D721Med (cell line): ENCODE measurements at regions not wholly inside any gene's neighbourhood (a gene's known extent, or its start where the extent isn't known, plus 50 kb on each side); places are given as distances from the start of the nearest gene placed in this dataset.
"Not testable (repeated sequence)": the region's sequence is repeated elsewhere in the genome, so short reads cannot be mapped to it uniquely, and the experiment has no call there.

Source experiments
- DNase-seq: peaks from one replicate; pipeline ENCODE4 v3.0.0; 2011; ENCODE audit warnings: low spot score; ENCODE audit not compliant: insufficient read length
- FAIRE-seq: peaks from 2 replicates; lab custom pipeline; 2011; peaks lifted over from hg19 to GRCh38; lab: Jason Lieb, UNC
- TF ChIP-seq, protein P1 (sequence below): IDR thresholded peaks from 2 replicates; pipeline ENCODE4 v1.5.1; 2012; ENCODE audit warnings: mild to moderate bottlenecking, control low read depth; ENCODE audit not compliant: insufficient read depth; ENCODE audit errors: missing control alignments

DNA sequence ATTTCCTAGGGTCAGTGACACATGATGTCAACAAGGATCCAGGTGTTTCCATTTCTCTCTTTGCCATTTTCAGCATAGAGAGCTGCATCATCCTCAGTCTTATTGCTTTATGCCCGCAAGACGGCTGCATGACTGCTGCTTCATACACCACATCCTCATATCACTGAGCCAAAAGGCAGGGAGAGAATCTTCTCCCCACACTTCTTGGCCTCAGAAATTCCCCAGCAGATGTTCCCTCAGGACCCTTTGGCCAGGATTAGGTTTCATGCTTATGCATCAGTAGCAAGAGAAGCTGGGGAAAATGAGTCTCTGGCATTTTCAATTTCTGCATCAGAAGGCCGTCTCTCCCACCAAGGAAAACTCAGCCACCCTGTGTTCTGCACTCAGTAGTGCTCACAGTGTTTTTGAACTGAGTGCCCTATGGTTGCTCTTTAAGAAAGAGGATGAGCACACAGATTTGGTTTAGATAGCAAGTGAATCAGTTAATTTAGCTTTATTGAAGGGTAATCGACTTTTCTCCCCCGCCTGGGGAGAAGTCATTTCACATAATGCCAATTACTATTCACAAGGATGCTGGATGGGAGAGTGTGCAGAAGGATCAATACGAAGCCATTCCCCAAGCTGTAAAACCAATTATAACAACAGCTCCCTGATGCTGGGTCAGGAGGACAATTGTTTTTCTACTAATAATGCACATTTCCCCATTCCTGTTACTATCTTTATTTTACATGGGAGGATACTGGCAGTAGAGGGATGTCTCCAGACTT, 360.2 kb downstream of the HHIPL2 start:
- TF ChIP-seq, protein P1, sequence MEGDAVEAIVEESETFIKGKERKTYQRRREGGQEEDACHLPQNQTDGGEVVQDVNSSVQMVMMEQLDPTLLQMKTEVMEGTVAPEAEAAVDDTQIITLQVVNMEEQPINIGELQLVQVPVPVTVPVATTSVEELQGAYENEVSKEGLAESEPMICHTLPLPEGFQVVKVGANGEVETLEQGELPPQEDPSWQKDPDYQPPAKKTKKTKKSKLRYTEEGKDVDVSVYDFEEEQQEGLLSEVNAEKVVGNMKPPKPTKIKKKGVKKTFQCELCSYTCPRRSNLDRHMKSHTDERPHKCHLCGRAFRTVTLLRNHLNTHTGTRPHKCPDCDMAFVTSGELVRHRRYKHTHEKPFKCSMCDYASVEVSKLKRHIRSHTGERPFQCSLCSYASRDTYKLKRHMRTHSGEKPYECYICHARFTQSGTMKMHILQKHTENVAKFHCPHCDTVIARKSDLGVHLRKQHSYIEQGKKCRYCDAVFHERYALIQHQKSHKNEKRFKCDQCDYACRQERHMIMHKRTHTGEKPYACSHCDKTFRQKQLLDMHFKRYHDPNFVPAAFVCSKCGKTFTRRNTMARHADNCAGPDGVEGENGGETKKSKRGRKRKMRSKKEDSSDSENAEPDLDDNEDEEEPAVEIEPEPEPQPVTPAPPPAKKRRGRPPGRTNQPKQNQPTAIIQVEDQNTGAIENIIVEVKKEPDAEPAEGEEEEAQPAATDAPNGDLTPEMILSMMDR = no peak
- FAIRE-seq (no peak), DNase-seq (no peak)

DNA sequence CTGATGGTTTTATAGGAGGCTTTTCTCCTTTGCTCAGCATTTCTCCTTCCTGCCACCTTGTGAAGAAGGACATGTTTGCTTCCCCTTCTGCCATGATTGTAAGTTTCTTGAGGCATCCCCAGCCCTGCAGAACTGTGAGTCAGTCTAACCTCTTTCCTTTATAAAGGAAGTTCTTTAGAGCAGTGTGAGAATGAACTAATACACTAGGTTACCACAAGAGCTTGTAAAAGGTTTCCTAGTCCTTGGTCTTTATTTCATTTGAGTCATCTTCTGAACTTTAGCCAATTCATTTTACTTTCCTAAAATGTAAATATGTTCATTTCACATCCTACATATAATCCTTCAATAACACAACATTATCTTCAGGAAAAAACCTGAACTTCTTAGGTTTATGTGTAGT, 365.3 kb downstream of the HHIPL2 start:
- no peak for DNase-seq
- no peak for FAIRE-seq
- TF ChIP-seq, protein P1 = no peak

DNA sequence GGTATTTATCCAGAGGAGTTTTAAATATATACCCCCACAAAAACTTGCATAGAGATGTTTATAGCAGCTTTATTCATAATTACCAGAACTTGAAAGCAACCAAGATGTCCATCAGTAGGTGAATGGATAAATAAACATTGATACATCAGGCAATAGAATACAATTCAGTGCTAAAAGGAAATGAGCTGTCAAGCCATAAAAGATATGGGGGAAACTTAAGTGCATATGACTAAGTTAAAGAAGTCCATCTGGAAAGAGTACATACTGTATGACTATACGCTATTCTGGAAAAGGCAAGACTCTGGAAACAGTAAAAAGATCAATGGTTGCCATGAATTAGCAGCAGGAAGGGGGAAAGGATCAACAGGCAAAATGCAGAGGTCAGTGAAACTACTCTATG, 366.7 kb downstream of the HHIPL2 start:
- no peak for DNase-seq
- TF ChIP-seq, protein P1 = no peak
- no peak for FAIRE-seq

DNA sequence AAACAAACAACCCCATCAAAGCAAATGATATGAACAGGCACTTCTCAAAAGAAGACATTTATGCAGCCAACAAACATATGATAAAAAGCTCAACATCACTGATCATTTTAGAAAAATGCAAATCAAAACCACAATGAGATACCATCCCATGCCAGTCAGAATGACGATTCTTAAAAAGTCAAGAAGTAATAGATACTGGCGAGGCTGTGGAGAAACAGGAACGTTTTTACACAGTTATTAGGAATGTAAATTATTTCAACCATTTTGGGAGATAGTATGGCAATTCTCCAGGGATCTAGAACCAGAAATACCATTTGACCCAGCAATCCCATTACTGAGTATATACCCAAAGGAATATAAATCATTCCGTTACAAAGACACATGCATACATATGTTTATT, 370.4 kb downstream of the HHIPL2 start:
- not testable (repeated sequence) for DNase-seq, FAIRE-seq

DNA sequence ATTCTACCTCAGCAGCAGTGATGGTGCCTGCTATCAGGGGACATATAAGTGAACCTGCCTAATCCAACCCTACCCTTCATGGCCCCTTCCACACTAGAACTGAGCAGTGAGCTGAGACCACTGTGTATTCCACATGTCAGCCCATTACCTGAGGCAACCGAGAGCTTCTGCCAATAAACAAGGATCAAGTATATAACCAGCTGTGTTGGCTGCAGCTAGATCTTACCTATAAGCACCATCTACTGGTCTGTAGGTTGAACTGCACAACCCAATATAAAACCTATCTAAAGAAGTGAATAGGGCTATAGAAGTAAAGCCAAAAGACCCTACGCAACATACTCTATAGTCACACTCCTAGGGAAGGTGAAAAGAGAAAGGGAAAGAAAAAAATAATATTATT, 376.9 kb downstream of the HHIPL2 start:
- DNase-seq (no peak), FAIRE-seq (peak; percentile 64)
- TF ChIP-seq, protein P1 = peak; percentile 87

DNA sequence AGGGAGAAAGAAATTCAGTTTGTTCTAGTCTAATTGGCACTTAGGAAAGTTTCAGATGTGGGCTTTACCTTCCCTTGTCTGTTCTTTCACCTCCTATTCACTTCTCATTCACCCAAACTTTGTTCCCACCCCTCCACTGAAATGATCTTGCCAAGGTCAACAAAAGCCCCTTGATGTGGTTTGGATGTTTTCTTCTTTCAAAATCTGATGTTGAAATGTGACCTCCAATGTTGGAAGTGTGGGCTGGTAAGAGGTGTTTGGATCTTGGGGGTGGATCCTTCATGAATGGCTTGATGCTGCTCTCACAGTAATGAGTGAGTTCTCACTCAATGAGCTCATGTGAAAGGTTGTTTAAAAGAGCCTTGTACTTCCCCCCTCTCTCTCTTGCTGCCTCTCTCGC, 379.3 kb downstream of the HHIPL2 start:
- TF ChIP-seq, protein P1 = no peak
- FAIRE-seq (no peak), DNase-seq (no peak)

DNA sequence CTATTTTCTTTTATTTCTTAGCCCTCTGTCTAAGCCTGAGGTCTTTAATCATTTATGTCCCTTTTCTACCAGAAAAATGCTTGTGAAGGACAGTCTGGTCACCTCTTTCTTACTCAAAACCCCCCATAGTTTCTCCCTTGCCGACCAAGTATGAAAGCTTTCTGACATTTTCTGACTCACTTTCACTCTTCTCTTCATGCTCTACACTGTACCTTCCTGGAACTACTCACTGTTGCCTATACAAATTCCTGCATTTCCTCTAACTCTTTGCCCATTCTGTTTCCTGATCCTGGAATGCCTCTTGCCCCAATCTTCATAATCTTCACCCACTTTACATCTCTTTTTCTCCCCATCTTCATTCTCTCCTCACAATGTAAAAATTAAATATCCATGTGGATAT, 380.0 kb downstream of the HHIPL2 start:
- FAIRE-seq (no peak), DNase-seq (no peak)
- TF ChIP-seq, protein P1 = no peak

DNA sequence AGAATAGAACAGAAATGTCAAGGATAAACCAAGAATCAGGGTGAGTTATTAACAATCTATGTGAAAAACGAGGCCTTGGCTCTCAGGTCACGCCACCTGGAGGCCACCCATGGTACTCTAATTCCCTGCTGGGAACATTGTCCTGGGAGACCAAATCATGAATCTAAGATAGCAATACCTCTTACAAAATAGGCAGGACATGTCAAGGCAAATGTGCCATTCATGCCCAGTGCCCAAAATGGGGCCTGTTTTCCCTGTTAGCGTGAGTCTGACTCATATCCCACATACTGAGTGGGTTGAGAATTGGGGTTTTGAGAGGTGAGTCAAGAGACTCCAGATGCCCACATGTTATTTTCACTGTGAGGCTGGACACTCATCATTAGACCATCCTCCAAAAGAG, 380.8 kb downstream of the HHIPL2 start:
- peak; percentile 17 for DNase-seq
- FAIRE-seq = no peak
- TF ChIP-seq, protein P1 = peak; percentile 73
